Fibroblast of the conjunctiva (primary cell): ENCODE measurements at regions not wholly inside any gene's neighbourhood (a gene's known extent, or its start where the extent isn't known, plus 50 kb on each side); places are given as distances from the start of the nearest gene placed in this dataset.
A peak's percentile ranks its signal among the peaks of the same experiment; 100 is the strongest.

ENCODE experiments used
- DNase-seq: peaks from one replicate; pipeline ENCODE4 v3.0.0-alpha.2; 2010; ENCODE audit warnings: low read depth

GRCh38 chr1:86228546-86228945, 72.0 kb upstream of the COL24A1 start:
- no peak for DNase-seq

DNA sequence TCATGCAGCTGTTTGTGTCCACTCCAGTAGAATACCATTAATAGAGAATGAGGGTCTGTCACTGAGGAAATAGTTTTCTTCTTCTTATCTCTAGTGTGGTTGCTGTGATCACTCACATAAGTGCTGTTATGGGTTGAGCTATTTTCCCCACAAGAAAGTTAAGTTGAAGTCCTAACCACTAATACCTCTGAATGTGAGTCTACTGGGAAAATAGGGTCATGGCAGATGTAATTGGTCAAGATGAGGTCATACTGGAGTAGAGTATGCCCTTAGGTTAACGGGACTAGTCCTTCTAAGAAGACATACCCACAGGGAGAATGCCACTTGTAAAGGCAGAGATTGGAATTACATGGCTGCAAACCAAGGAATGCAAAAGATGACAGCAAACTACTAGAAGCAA, 70.5 kb upstream of the COL24A1 start:
- DNase-seq, result no peak

DNA sequence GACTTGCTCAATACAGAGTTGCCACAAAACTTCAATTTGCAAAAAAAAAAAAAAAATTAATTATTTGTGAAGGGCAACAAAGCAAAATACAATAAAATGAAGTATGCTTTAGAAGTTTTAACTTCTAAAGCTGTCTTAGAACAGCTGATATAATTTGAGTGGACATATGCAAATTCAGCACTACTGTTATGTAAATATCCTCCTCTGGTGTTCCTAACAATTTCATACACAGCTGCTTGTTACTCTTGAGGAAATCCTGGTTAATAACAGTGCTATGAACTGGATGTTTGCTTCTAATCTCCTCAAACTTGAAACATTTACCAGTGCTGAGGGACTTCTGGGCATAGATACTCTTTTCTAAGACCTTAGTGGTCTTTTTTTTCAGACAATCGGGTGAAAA, 69.6 kb upstream of the COL24A1 start:
- DNase-seq, result no peak

GRCh38 chr1:86224651-86225310, 68.2 kb upstream of the COL24A1 start:
- DNase-seq, result no peak

DNA sequence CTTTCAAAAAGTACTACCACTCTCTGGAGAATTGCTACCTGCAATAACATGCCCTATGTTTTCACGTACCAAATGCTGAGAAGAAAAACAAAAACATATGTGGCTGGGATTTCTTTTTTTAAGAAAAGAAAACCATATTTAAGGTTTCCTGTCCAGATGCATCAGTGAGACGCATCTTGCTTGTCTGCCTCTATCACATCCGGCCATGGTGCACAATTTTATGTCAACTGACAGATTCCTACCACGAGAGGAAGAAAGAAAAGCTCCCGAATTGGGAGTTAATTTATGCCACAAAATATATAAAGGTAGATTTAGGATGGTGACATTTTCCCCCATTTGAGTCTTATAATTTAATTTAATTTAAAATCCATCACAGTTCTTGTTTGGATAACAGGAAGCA, 62.3 kb upstream of the COL24A1 start:
- no peak for DNase-seq

- no peak for DNase-seq
Observed at GRCh38 chr1:86214605-86215004, 58.0 kb upstream of the COL24A1 start.

DNA sequence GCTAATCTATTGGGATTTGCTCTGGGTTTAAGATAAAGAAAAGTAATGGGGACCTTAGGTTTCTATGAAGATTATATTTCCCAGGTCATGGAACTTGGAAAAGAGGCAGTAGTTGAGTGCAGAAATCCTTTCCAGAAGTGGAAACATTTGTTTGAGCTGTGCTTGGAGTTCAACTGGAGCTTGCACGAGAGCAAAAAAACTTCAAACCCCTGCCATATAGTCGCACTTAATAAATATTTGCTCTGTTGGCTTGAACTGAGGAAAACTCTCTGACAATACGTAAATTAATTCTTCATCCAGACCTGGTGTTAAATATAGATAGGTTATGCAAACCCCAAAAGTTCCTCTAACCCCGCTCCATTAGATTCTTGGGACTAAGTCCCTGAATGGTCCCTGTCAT, 52.8 kb upstream of the COL24A1 start:
- DNase-seq, result no peak

GRCh38 chr1:86207323-86207722, 50.8 kb upstream of the COL24A1 start:
- DNase-seq, result peak; percentile 63
